GM12878 (cell line): ENCODE measurements at regions not wholly inside any gene's neighbourhood (a gene's known extent, or its start where the extent isn't known, plus 50 kb on each side); places are given as distances from the start of the nearest gene placed in this dataset.

Source experiments
- ATAC-seq: fragments of 200-7000 bp; cut with Tn5 transposase; 3 replicates; pipeline ENCODE4 v1.9.1; 2020; ENCODE audit warnings: mild to moderate bottlenecking, moderate library complexity
- BruUV-seq: library from RNA; stranded (reverse); fragments of 400-500 nt; replicated peaks from 2 replicates; lab custom pipeline; 2021; lab: Mats Ljungman, UMichigan
- CTCF ChIA-PET: fragments of 300-600 bp; sonication (Branson Sonifier 250); formaldehyde crosslinking; extraction: SDS; loops from one replicate; lab custom pipeline; 2021; ENCODE audit warnings: inconsistent platforms; lab: Yijun Ruan, JAX
- POLR2A ChIA-PET: fragments of 350-600 bp; formaldehyde crosslinking; extraction: SDS; loops from one replicate; lab custom pipeline; 2021; ENCODE audit warnings: inconsistent platforms; lab: Charles Lee
- RAD21 ChIA-PET: fragments of 300-600 bp; sonication (Branson Sonifier 250); formaldehyde crosslinking; loops from one replicate; lab custom pipeline; 2023; ENCODE audit warnings: antibody characterized with exemption; ENCODE audit not compliant: unreplicated experiment; lab: Charles Lee
- SMC1A ChIA-PET: fragments of 300-600 bp; sonication (Branson Sonifier 250); formaldehyde crosslinking; loops from one replicate; lab custom pipeline; 2023; ENCODE audit not compliant: unreplicated experiment, uncharacterized antibody; lab: Charles Lee
- DNase-seq: peaks from one replicate; pipeline ENCODE4 v3.0.0-alpha.2; 2011; ENCODE audit warnings: low read depth, low spot score
- FAIRE-seq: peaks from 3 replicates; lab custom pipeline; 2011; peaks lifted over from hg19 to GRCh38; lab: Jason Lieb, UNC
- H2AFZ ChIP-seq: 2 replicates; pipeline ENCODE4 v1.6.0; 2011; ENCODE audit warnings: low read depth, low read length, control low read depth; ENCODE audit not compliant: control insufficient read depth
- H3K27ac ChIP-seq: 2 replicates; pipeline ENCODE4 v1.5.1; 2011; ENCODE audit warnings: control low read depth; ENCODE audit not compliant: control insufficient read depth, insufficient read depth
- H3K27me3 ChIP-seq, 2 experiments: replicated peaks in 1 of 2; 2 replicates each; pipeline versions ENCODE4 v1.6.0 to v1.6.1; 2011; ENCODE audit warnings: low read length in 1 of 2; ENCODE audit not compliant: control insufficient read depth in 2 of 2, insufficient read depth in 2 of 2
- H3K36me3 ChIP-seq, 2 experiments: 2 replicates each; pipeline ENCODE4 v1.5.1; 2011; ENCODE audit warnings: low read length in 1 of 2; ENCODE audit not compliant: control insufficient read depth in 2 of 2, insufficient read depth in 2 of 2
- H3K4me1 ChIP-seq: 2 replicates; pipeline ENCODE4 v1.6.1; 2011; ENCODE audit warnings: mild to moderate bottlenecking, low read length, moderate library complexity, mixed read lengths; ENCODE audit not compliant: control insufficient read depth, insufficient read depth
- H3K4me2 ChIP-seq: 2 replicates; pipeline ENCODE4 v1.6.0; 2011; ENCODE audit warnings: control low read depth; ENCODE audit not compliant: control insufficient read depth, insufficient read depth
- H3K4me3 ChIP-seq: fragments of 200-600 bp; sonication (generic); 2 replicates; pipeline ENCODE4 v1.5.1; 2016
- H3K79me2 ChIP-seq: 2 replicates; pipeline ENCODE4 v1.6.0; 2011; ENCODE audit warnings: low read length; ENCODE audit not compliant: control insufficient read depth, insufficient read depth
- H3K9ac ChIP-seq: 2 replicates; pipeline ENCODE4 v1.8.0; 2011; ENCODE audit warnings: low read length, control low read depth, mixed read lengths; ENCODE audit not compliant: control insufficient read depth, insufficient read depth
- H3K9me3 ChIP-seq: replicated peaks from 3 replicates; pipeline ENCODE4 v1.5.1; 2011; ENCODE audit warnings: mild to moderate bottlenecking, low read length; ENCODE audit not compliant: control insufficient read depth, insufficient read depth
- H4K20me1 ChIP-seq: 2 replicates; pipeline ENCODE4 v1.6.0; 2011; ENCODE audit not compliant: control insufficient read depth, insufficient read depth
- WGBS: methylation state at CpG from one replicate; pipeline ENCODE4 v1.1.6; 2016; ENCODE audit warnings: low lambda C conversion rate; ENCODE audit not compliant: insufficient replicate concordance, insufficient coverage; ENCODE audit errors: missing lambda C conversion rate; 5-methylcytosine and 5-hydroxymethylcytosine counted together
- in situ Hi-C: fragments of 300-500 bp; cut with MboI; formaldehyde crosslinking; loops from 9 replicates; pipeline ENCODE4 v1.14.3; 2018; ENCODE audit warnings: mixed read lengths
- intact Hi-C: fragments of 100-400 bp; cut with micrococcal nuclease; formaldehyde crosslinking; loops from one replicate; pipeline ENCODE4 v1.14.2; 2022; ENCODE audit not compliant: unreplicated experiment
- TF ChIP-seq, protein P1 (sequence below): fragments of 450-650 bp; IDR thresholded peaks from 2 replicates; pipeline ENCODE4 v1.6.1; 2017; ENCODE audit warnings: low read depth, mild to moderate bottlenecking, moderate library complexity
- TF ChIP-seq, protein P2 (sequence below): IDR thresholded peaks from 2 replicates; pipeline ENCODE4 v1.6.1; 2012; ENCODE audit warnings: improper control_type of control experiment, low read depth, low read length; ENCODE audit not compliant: insufficient replicate concordance
- TF ChIP-seq, protein P3 (sequence below): IDR thresholded peaks from 2 replicates; pipeline ENCODE4 v1.6.1; 2012; ENCODE audit warnings: low read depth, low read length, improper control_type of control experiment

DNA sequence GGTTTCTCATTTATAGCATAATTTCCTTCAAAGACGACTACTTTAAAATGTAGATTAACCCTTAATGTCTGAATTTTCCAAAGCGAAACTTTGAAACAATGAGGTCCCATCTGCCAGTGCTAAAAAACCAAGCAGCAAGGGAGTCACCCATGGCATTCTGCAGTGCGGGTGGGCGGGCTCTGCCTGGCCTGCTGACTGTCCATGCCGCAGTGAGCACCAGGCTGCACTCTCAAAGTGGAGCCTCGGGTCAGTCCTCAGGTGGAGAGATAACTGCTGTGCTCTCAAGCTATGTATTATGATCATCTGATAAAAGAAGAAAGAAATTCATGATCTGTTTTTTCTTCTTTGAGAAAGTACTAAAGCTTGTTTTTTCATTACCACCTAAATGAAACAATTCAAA lies 581.6 kb downstream of the CETN3 start (continued):
- TF ChIP-seq, protein P1, sequence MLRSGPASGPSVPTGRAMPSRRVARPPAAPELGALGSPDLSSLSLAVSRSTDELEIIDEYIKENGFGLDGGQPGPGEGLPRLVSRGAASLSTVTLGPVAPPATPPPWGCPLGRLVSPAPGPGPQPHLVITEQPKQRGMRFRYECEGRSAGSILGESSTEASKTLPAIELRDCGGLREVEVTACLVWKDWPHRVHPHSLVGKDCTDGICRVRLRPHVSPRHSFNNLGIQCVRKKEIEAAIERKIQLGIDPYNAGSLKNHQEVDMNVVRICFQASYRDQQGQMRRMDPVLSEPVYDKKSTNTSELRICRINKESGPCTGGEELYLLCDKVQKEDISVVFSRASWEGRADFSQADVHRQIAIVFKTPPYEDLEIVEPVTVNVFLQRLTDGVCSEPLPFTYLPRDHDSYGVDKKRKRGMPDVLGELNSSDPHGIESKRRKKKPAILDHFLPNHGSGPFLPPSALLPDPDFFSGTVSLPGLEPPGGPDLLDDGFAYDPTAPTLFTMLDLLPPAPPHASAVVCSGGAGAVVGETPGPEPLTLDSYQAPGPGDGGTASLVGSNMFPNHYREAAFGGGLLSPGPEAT, result no peak

DNA sequence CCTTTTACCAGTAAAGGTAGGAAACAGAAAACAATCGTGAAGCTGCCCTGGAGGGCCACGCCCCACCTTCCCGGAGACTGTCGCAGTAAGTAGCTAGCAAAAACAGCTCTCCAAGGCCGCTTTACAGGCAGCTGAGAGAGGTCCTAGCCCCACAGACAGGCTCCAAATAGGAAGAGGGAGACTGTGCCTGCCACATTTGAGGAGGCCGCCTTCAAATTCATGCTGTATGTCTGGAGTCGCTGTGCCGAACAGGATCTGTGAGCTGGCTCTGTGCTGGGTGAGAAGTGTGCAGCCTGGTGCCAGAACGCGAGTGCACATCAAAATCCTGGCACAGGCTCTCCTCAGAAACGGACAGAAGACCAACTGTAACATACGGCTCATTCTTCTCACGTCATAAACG lies 582.2 kb downstream of the CETN3 start:
- no TSS peak for BruUV-seq
- FAIRE-seq (no peak), ATAC-seq (no peak), DNase-seq (no peak)
- no peak overlapping the region; the same call in 1 of the 2 replicates for H2AFZ ChIP-seq
- TF ChIP-seq, protein P2, sequence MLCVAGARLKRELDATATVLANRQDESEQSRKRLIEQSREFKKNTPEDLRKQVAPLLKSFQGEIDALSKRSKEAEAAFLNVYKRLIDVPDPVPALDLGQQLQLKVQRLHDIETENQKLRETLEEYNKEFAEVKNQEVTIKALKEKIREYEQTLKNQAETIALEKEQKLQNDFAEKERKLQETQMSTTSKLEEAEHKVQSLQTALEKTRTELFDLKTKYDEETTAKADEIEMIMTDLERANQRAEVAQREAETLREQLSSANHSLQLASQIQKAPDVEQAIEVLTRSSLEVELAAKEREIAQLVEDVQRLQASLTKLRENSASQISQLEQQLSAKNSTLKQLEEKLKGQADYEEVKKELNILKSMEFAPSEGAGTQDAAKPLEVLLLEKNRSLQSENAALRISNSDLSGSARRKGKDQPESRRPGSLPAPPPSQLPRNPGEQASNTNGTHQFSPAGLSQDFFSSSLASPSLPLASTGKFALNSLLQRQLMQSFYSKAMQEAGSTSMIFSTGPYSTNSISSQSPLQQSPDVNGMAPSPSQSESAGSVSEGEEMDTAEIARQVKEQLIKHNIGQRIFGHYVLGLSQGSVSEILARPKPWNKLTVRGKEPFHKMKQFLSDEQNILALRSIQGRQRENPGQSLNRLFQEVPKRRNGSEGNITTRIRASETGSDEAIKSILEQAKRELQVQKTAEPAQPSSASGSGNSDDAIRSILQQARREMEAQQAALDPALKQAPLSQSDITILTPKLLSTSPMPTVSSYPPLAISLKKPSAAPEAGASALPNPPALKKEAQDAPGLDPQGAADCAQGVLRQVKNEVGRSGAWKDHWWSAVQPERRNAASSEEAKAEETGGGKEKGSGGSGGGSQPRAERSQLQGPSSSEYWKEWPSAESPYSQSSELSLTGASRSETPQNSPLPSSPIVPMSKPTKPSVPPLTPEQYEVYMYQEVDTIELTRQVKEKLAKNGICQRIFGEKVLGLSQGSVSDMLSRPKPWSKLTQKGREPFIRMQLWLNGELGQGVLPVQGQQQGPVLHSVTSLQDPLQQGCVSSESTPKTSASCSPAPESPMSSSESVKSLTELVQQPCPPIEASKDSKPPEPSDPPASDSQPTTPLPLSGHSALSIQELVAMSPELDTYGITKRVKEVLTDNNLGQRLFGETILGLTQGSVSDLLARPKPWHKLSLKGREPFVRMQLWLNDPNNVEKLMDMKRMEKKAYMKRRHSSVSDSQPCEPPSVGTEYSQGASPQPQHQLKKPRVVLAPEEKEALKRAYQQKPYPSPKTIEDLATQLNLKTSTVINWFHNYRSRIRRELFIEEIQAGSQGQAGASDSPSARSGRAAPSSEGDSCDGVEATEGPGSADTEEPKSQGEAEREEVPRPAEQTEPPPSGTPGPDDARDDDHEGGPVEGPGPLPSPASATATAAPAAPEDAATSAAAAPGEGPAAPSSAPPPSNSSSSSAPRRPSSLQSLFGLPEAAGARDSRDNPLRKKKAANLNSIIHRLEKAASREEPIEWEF, result no peak
- TF ChIP-seq, protein P3, sequence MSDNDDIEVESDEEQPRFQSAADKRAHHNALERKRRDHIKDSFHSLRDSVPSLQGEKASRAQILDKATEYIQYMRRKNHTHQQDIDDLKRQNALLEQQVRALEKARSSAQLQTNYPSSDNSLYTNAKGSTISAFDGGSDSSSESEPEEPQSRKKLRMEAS, result no peak
- no peaks in the 10 kb centered on the region for H3K79me2 ChIP-seq
- ChIA-PET RAD21 (no interaction called here), SMC1A (interaction anchor here (1.5 kb wide), 1 partner anchor 10 kb away, joined by 6 read pairs; no protein-coding TSS in a partner anchor), CTCF (no interaction called here), POLR2A (no interaction called here)
- WGBS, result 89% methylated on average over 14 of the region's 14 CpGs
- H3K27me3 ChIP-seq, result no peaks in the 10 kb centered on the region
- in situ Hi-C loops, result no loop called here
- no peak overlapping the region for H3K4me2 ChIP-seq
- no peaks in the 10 kb centered on the region; the same call in 1 of the 3 replicates for H3K9me3 ChIP-seq
- H3K4me3 ChIP-seq, result no peak overlapping the region
- no peaks in the 10 kb centered on the region for H4K20me1 ChIP-seq
- intact Hi-C loops, result no loop called here
- H3K27ac ChIP-seq, result no peak overlapping the region
- no peaks in the 10 kb centered on the region for H3K36me3 ChIP-seq
- H3K4me1 ChIP-seq, result no peaks in the 10 kb centered on the region
- no peak overlapping the region for H3K9ac ChIP-seq
